ENCODE measurements at regions not wholly inside any gene's neighbourhood (a gene's known extent, or its start where the extent isn't known, plus 50 kb on each side); places are given as distances from the start of the nearest gene placed in this dataset.

- POLR2A ChIA-PET, result no interaction called here
- Histone ChIP-seq H4K20me1 (ENCODE audit: insufficient read depth) (no peaks in the 10 kb centered on the region), H2AFZ (ENCODE audit: low read depth) (no peak overlapping the region), H3K9ac (no peak overlapping the region), H3K27ac (ENCODE audit: low read depth in 2 of 2, low read length in 1 of 2) (no peak overlapping the region), H3K9me3 (no peaks in the 10 kb centered on the region), H3K4me2 (no peak overlapping the region), H3K4me1 (ENCODE audit: control insufficient read depth in 1 of 2, insufficient read depth in 2 of 2, low read depth in 1 of 2, low read length in 1 of 2) (no peaks in the 10 kb centered on the region; a peak in 1 of 4 replicates), H3K27me3 (ENCODE audit: insufficient read depth) (no peaks in the 10 kb centered on the region), H3F3A (replicated peaks; ENCODE audit: insufficient read depth) (no peaks in the 10 kb centered on the region), H3K36me3 (replicated peaks in 1 of 2; ENCODE audit: control insufficient read depth in 1 of 2, insufficient read depth in 2 of 2, low read length in 1 of 2) (no peaks in the 10 kb centered on the region), H3K4me3 (ENCODE audit: low read depth in 2 of 2, low read length in 1 of 2) (no peak overlapping the region), H3K9me2 (no peaks in the 10 kb centered on the region), H3K79me2 (ENCODE audit: insufficient read depth) (no peaks in the 10 kb centered on the region)
- 78% methylated on average over 8 of the region's 8 CpGs for WGBS (ENCODE audit: low lambda C conversion rate)
- no peak for TF ChIP-seq POLR2AphosphoS5 (IDR thresholded peaks at IDR 0.05; ENCODE audit: low read depth, low read length)
- TF ChIP-seq TCF12 (IDR thresholded peaks at IDR 0.05), result no peak
- TF ChIP-seq FOSL2 (IDR thresholded peaks at IDR 0.05; ENCODE audit: borderline replicate concordance, low read depth), result no peak
- no peak for TF ChIP-seq TAF1 (IDR thresholded peaks at IDR 0.05; ENCODE audit: borderline replicate concordance, low read depth, low read length)
- no peak for TF ChIP-seq NFIC (IDR thresholded peaks at IDR 0.05; ENCODE audit: borderline replicate concordance)
- TF ChIP-seq GABPA (IDR thresholded peaks at IDR 0.05; ENCODE audit: low read depth), result no peak
- DNase-seq, result no peak
- CTCF ChIA-PET, result interaction anchor here (1.2 kb wide), 1 partner anchor 10 kb away, joined by 3 read pairs; no protein-coding TSS in a partner anchor
These were observed 400.7 kb upstream of the TNP1 start for GRCh38 chr2:217260441-217261115.

- H3K27me3 ChIP-seq (ENCODE audit: insufficient read depth), result no peaks in the 10 kb centered on the region
- no peaks in the 10 kb centered on the region; a peak in 1 of 4 replicates for H3K4me1 ChIP-seq (ENCODE audit: control insufficient read depth in 1 of 2, insufficient read depth in 2 of 2, low read depth in 1 of 2, low read length in 1 of 2)
- H4K20me1 ChIP-seq (ENCODE audit: insufficient read depth), result no peaks in the 10 kb centered on the region
- no peaks in the 10 kb centered on the region for H3F3A ChIP-seq (replicated peaks; ENCODE audit: insufficient read depth)
- no peak for TF ChIP-seq TEAD4 (IDR thresholded peaks at IDR 0.05; ENCODE audit: borderline replicate concordance, insufficient read depth)
- no peak for TF ChIP-seq FOSL2 (IDR thresholded peaks at IDR 0.05; ENCODE audit: borderline replicate concordance, low read depth)
- TF ChIP-seq, protein P1, sequence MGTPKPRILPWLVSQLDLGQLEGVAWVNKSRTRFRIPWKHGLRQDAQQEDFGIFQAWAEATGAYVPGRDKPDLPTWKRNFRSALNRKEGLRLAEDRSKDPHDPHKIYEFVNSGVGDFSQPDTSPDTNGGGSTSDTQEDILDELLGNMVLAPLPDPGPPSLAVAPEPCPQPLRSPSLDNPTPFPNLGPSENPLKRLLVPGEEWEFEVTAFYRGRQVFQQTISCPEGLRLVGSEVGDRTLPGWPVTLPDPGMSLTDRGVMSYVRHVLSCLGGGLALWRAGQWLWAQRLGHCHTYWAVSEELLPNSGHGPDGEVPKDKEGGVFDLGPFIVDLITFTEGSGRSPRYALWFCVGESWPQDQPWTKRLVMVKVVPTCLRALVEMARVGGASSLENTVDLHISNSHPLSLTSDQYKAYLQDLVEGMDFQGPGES (IDR thresholded peaks at IDR 0.05; ENCODE audit: low read depth, low read length), result no peak
- TF ChIP-seq CTCF (IDR thresholded peaks at IDR 0.05), result no peak
- no peak for TF ChIP-seq FOXM1 (IDR thresholded peaks at IDR 0.05; ENCODE audit: low read depth)
- no peak for TF ChIP-seq JUND (IDR thresholded peaks at IDR 0.05)
- TF ChIP-seq EP300 (IDR thresholded peaks at IDR 0.05; ENCODE audit: borderline replicate concordance in 1 of 2, low read depth in 1 of 2, low read length in 1 of 2), result no peak
- TF ChIP-seq ELF1 (IDR thresholded peaks at IDR 0.05), result no peak
- no peak for TF ChIP-seq RAD21 (IDR thresholded peaks at IDR 0.05; ENCODE audit: low read length)
- TF ChIP-seq SMC3 (IDR thresholded peaks at IDR 0.05; ENCODE audit: low read depth, low read length), result no peak
- TF ChIP-seq FOXJ3 (CRISPR knock-in tag; IDR thresholded peaks at IDR 0.05), result no peak
- no peak for TF ChIP-seq TCF12 (IDR thresholded peaks at IDR 0.05)
- TF ChIP-seq USF1 (IDR thresholded peaks at IDR 0.05; ENCODE audit: borderline replicate concordance, low read depth), result no peak
- TF ChIP-seq YY1 (IDR thresholded peaks at IDR 0.05; ENCODE audit: low read depth), result no peak
- no peak for TF ChIP-seq NRF1 (IDR thresholded peaks at IDR 0.05; ENCODE audit: low read depth, low read length)
- TF ChIP-seq MEF2A (IDR thresholded peaks at IDR 0.05; ENCODE audit: borderline replicate concordance, low read depth), result no peak
- WGBS (ENCODE audit: low lambda C conversion rate), result 64% methylated on average over 3 of the region's 3 CpGs
- H3K9me2 ChIP-seq, result no peaks in the 10 kb centered on the region
- no peak overlapping the region for H3K27ac ChIP-seq (ENCODE audit: low read depth in 2 of 2, low read length in 1 of 2)
- ChIA-PET POLR2A (no interaction called here), CTCF (no interaction called here)
- no peak overlapping the region for H3K4me3 ChIP-seq (ENCODE audit: low read depth in 2 of 2, low read length in 1 of 2)
- no peaks in the 10 kb centered on the region for H3K36me3 ChIP-seq (replicated peaks in 1 of 2; ENCODE audit: control insufficient read depth in 1 of 2, insufficient read depth in 2 of 2, low read length in 1 of 2)
- no peaks in the 10 kb centered on the region for H3K9me3 ChIP-seq
- H3K4me2 ChIP-seq, result no peak overlapping the region
- H2AFZ ChIP-seq (ENCODE audit: low read depth), result no peak overlapping the region
- H3K79me2 ChIP-seq (ENCODE audit: insufficient read depth), result no peaks in the 10 kb centered on the region
- no peak overlapping the region for H3K9ac ChIP-seq
- no peak for DNase-seq
These were observed 398.3 kb upstream of the TNP1 start for GRCh38 chr2:217258170-217258569.
